Activated CD8-positive, alpha-beta T cell treated with anti-CD3 and anti-CD28 coated beads for 36 hours (primary cell): ENCODE measurements at regions not wholly inside any gene's neighbourhood (a gene's known extent, or its start where the extent isn't known, plus 50 kb on each side); places are given as distances from the start of the nearest gene placed in this dataset.

Experiments used
- ATAC-seq: fragments of 200-7000 bp; cut with Tn5 transposase; one replicate; pipeline ENCODE4 v1.10.0; 2021; ENCODE audit warnings: mild to moderate bottlenecking, moderate library complexity
- CTCF ChIA-PET: fragments of 350-600 bp; sonication (Branson Sonifier 250); formaldehyde crosslinking; loops from one replicate; lab custom pipeline; 2021; ENCODE audit warnings: antibody characterized with exemption; lab: Charles Lee
- POLR2A ChIA-PET: fragments of 350-600 bp; sonication (Branson Sonifier 250); formaldehyde crosslinking; loops from one replicate; lab custom pipeline; 2021; ENCODE audit warnings: antibody characterized with exemption; lab: Charles Lee
- DNase-seq: peaks from one replicate; pipeline ENCODE4 v3.0.0-alpha.2; 2020
- H3K27ac Mint-ChIP-seq: one replicate; pipeline ENCODE4 v1.8.0; 2021; ENCODE audit warnings: mild to moderate bottlenecking, mixed read lengths
- H3K27me3 Mint-ChIP-seq: one replicate; pipeline ENCODE4 v1.8.0; 2021; ENCODE audit warnings: mixed read lengths
- H3K36me3 Mint-ChIP-seq: one replicate; pipeline ENCODE4 v1.8.0; 2021; ENCODE audit warnings: low read depth, mixed read lengths
- H3K4me1 Mint-ChIP-seq: one replicate; pipeline ENCODE4 v1.8.0; 2021; ENCODE audit warnings: low read depth, mixed read lengths
- H3K4me3 Mint-ChIP-seq: one replicate; pipeline ENCODE4 v1.8.0; 2021; ENCODE audit warnings: mild to moderate bottlenecking, moderate library complexity, mixed read lengths
- H3K9me3 Mint-ChIP-seq: one replicate; pipeline ENCODE4 v1.8.0; 2021; ENCODE audit warnings: mixed read lengths
- CTCF ChIP-seq: fragments of 200-600 bp; IDR thresholded peaks from one replicate; pipeline ENCODE4 v1.8.0; 2022; ENCODE audit warnings: antibody characterized with exemption, mild to moderate bottlenecking
- intact Hi-C: fragments of 100-400 bp; cut with micrococcal nuclease; formaldehyde crosslinking; loops from one replicate; pipeline ENCODE4 v1.10.0; 2022

GRCh38 chr5:125162714-125163113 is 416.3 kb upstream of the ZNF608 start:
- POLR2A ChIA-PET: no interaction called here
- no peaks in the 10 kb centered on the region for H3K4me1 Mint-ChIP-seq
- no peak overlapping the region for H3K27ac Mint-ChIP-seq
- H3K4me3 Mint-ChIP-seq: no peak overlapping the region
- intact Hi-C loops: no loop called here
- ATAC-seq: no peak
- no peaks in the 10 kb centered on the region for H3K36me3 Mint-ChIP-seq
- no peak for TF ChIP-seq CTCF
- DNase-seq: no peak
- peaks cover 28% of the 10 kb centered on the region for H3K9me3 Mint-ChIP-seq
- CTCF ChIA-PET: no interaction called here
- no peaks in the 10 kb centered on the region for H3K27me3 Mint-ChIP-seq

- Mint-ChIP-seq H3K4me1 (no peaks in the 10 kb centered on the region), H3K27ac (no peak overlapping the region), H3K27me3 (no peaks in the 10 kb centered on the region), H3K36me3 (no peaks in the 10 kb centered on the region), H3K9me3 (peaks cover 13% of the 10 kb centered on the region), H3K4me3 (no peak overlapping the region)
- ChIA-PET CTCF (no interaction called here), POLR2A (no interaction called here)
- TF ChIP-seq CTCF: no peak
- ATAC-seq (no peak), DNase-seq (no peak)
- intact Hi-C loops: no loop called here
Measured at GRCh38 chr5:125169396-125169795, 423.0 kb upstream of the ZNF608 start.

- no peaks in the 10 kb centered on the region for H3K4me1 Mint-ChIP-seq
- ATAC-seq (no peak), DNase-seq (no peak)
- no peak overlapping the region for H3K4me3 Mint-ChIP-seq
- CTCF ChIA-PET: no interaction called here
- POLR2A ChIA-PET: no interaction called here
- TF ChIP-seq CTCF: no peak
- peaks cover 5% of the 10 kb centered on the region for H3K9me3 Mint-ChIP-seq
- intact Hi-C loops: no loop called here
- no peaks in the 10 kb centered on the region for H3K36me3 Mint-ChIP-seq
- no peak overlapping the region for H3K27ac Mint-ChIP-seq
- H3K27me3 Mint-ChIP-seq: no peaks in the 10 kb centered on the region
Measured at GRCh38 chr5:125171641-125172040, 425.2 kb upstream of the ZNF608 start.

- TF ChIP-seq CTCF: no peak
- ChIA-PET CTCF (no interaction called here), POLR2A (no interaction called here)
- Mint-ChIP-seq H3K36me3 (no peaks in the 10 kb centered on the region), H3K27ac (no peak overlapping the region), H3K27me3 (no peaks in the 10 kb centered on the region), H3K4me3 (no peak overlapping the region), H3K9me3 (peaks cover 6% of the 10 kb centered on the region), H3K4me1 (no peaks in the 10 kb centered on the region)
- DNase-seq (no peak), ATAC-seq (no peak)
- intact Hi-C loops: no loop called here
Measured at GRCh38 chr5:125175348-125176004, 429.0 kb upstream of the ZNF608 start.

- H3K4me3 Mint-ChIP-seq: no peak overlapping the region
- no peaks in the 10 kb centered on the region for H3K36me3 Mint-ChIP-seq
- POLR2A ChIA-PET: no interaction called here
- H3K27me3 Mint-ChIP-seq: no peaks in the 10 kb centered on the region
- ATAC-seq (no peak), DNase-seq (no peak)
- H3K4me1 Mint-ChIP-seq: no peaks in the 10 kb centered on the region
- H3K27ac Mint-ChIP-seq: no peak overlapping the region
- peaks cover 6% of the 10 kb centered on the region for H3K9me3 Mint-ChIP-seq
- CTCF ChIA-PET: no interaction called here
- no peak for TF ChIP-seq CTCF
- intact Hi-C loops: no loop called here
Measured at GRCh38 chr5:125176005-125176390, 429.6 kb upstream of the ZNF608 start.
